T-cell (primary cell): ENCODE measurements at regions not wholly inside any gene's neighbourhood (a gene's known extent, or its start where the extent isn't known, plus 50 kb on each side); places are given as distances from the start of the nearest gene placed in this dataset.
"Not testable (repeated sequence)": the region's sequence is repeated elsewhere in the genome, so short reads cannot be mapped to it uniquely, and the experiment has no call there.

ENCODE experiments used
- ATAC-seq, 4 experiments: fragments of 200-7000 bp in 3 of 4; fragments of 150-1000 bp in 1 of 4; cut with Tn5 transposase; replicated peaks in 1 of 4; 1 replicate in 3 of 4; 2 replicates in 1 of 4; pipeline ENCODE4 v1.10.0; 2021; ENCODE audit warnings: moderate library complexity in 3 of 4, mild to moderate bottlenecking in 2 of 4, moderate number of reproducible peaks in 1 of 4
- CTCF ChIA-PET, 2 donors: fragments of 300-600 bp; sonication (Branson Sonifier 250); formaldehyde crosslinking; loops; one replicate each; lab custom pipeline; 2022; ENCODE audit warnings: antibody characterized with exemption in 2 of 2; lab: Charles Lee
- POLR2A ChIA-PET, 2 donors: fragments of 300-600 bp; sonication (Branson Sonifier 250); formaldehyde crosslinking; loops; one replicate each; lab custom pipeline; 2022; ENCODE audit warnings: antibody characterized with exemption in 2 of 2; lab: Charles Lee
- DNase-seq, 35 experiments: peaks; one replicate each; pipeline versions ENCODE4 v3.0.0 to v3.0.0-alpha.2; 2013 to 2023
- H3K27ac ChIP-seq: one replicate; pipeline ENCODE4 v1.5.1; 2013; ENCODE audit warnings: low read length
- H3K27me3 ChIP-seq, 2 experiments: replicated peaks in 1 of 2; 1 replicate in 1 of 2; 2 replicates in 1 of 2; pipeline versions ENCODE4 v1.6.1 to v1.7.0; 2013; ENCODE audit warnings: low read length in 1 of 2, mixed read lengths in 1 of 2; ENCODE audit not compliant: control insufficient read depth in 2 of 2, insufficient read depth in 2 of 2; ENCODE audit errors: extremely low read depth in 1 of 2
- H3K36me3 ChIP-seq, 2 donors: 1 replicate in 1 of 2; 2 replicates in 1 of 2; pipeline versions ENCODE4 v1.6.1 to v1.7.0; 2013; ENCODE audit warnings: low read length in 1 of 2; ENCODE audit not compliant: control insufficient read depth in 2 of 2, insufficient read depth in 1 of 2; ENCODE audit errors: extremely low read depth in 1 of 2
- H3K4me1 ChIP-seq, 2 experiments: 1 replicate in 1 of 2; 2 replicates in 1 of 2; pipeline versions ENCODE4 v1.6.1 to v1.7.0; 2013; ENCODE audit warnings: low read length in 2 of 2, mixed read lengths in 1 of 2; ENCODE audit not compliant: insufficient read depth in 2 of 2, control insufficient read depth in 1 of 2; ENCODE audit errors: extremely low read depth in 1 of 2
- H3K4me3 ChIP-seq, 2 donors: 1 replicate in 1 of 2; 2 replicates in 1 of 2; pipeline versions ENCODE4 v1.5.1 to v1.7.0; 2013; ENCODE audit warnings: mild to moderate bottlenecking in 2 of 2, low read length in 1 of 2, moderate library complexity in 1 of 2; ENCODE audit not compliant: control insufficient read depth in 1 of 2; ENCODE audit errors: extremely low read depth in 1 of 2
- H3K9me3 ChIP-seq: 2 replicates; pipeline ENCODE4 v1.7.0; 2013
- H3K27ac Mint-ChIP-seq, 2 donors: one replicate each; pipeline ENCODE4 v1.8.0; 2020 to 2021; ENCODE audit warnings: mild to moderate bottlenecking in 2 of 2, mixed read lengths in 2 of 2
- H3K27me3 Mint-ChIP-seq, 2 donors: one replicate each; pipeline ENCODE4 v1.8.0; 2021 to 2022; ENCODE audit warnings: mixed read lengths in 2 of 2
- H3K36me3 Mint-ChIP-seq: one replicate; pipeline ENCODE4 v1.8.0; 2021; ENCODE audit warnings: mixed read lengths
- H3K4me1 Mint-ChIP-seq, 3 donors: one replicate each; pipeline ENCODE4 v1.8.0; 2020 to 2022; ENCODE audit warnings: mixed read lengths in 3 of 3, mild to moderate bottlenecking in 1 of 3
- H3K4me3 Mint-ChIP-seq, 3 donors: one replicate each; pipeline ENCODE4 v1.8.0; 2020 to 2022; ENCODE audit warnings: mild to moderate bottlenecking in 3 of 3, mixed read lengths in 3 of 3, moderate library complexity in 3 of 3
- H3K9me3 Mint-ChIP-seq, 3 donors: one replicate each; pipeline ENCODE4 v1.8.0; 2020 to 2022; ENCODE audit warnings: mixed read lengths in 3 of 3
- WGBS: methylation state at CpG from one replicate; pipeline ENCODE4 v1.1.5; 2013; ENCODE audit warnings: missing lambda C conversion rate; ENCODE audit not compliant: insufficient coverage; 5-methylcytosine and 5-hydroxymethylcytosine counted together

DNA sequence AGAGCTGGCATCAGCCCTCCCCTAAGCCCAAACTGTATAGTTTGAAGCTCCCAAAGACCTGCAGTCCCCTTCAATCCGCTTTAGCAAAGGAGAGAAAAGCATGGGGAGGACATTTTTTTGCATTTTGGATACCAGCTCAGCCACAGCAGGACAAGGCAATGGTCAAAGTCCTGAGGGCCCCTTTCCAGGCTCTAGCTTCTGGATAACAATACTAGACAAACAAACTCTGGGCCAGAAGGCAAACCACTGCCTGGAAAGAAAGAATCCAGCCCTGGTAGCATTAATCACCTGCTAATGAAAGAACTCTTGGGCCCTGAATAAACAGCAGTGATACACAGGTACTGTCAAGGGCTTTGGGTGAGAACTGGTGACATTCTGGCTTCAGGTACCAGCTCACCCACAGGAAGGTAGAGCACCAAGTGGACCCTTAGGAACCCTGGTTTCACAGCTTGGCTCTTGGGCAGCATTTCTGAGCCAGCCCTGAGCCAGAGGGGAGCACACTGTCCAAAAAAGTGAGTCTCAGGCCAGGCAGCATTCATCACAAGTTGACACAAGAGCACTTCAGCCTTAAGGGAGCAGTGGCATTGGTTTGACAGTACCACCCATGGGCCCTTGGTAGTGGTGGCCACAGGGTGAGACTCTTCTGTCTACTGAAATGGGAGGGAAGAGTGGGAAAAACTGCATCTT is 62.5 kb downstream of the SPIN3 start:
- H3K27ac ChIP-seq = no peak overlapping the region
- ATAC-seq (no peak), DNase-seq (no peak)
- no peaks in the 10 kb centered on the region for H3K27me3 ChIP-seq
- H3K36me3 ChIP-seq = no peaks in the 10 kb centered on the region
- Mint-ChIP-seq H3K36me3 (no peaks in the 10 kb centered on the region), H3K4me1 (no peaks in the 10 kb centered on the region), H3K27ac (no peak overlapping the region), H3K27me3 (peaks cover 0 to 17% of the 10 kb centered on the region in 2 donors), H3K9me3 (peaks cover 3 to 11% (median 7%) of the 10 kb centered on the region in 3 donors), H3K4me3 (no peak overlapping the region)
- WGBS = no CpG with 5 or more reads among the region's 1 CpG
- CTCF ChIA-PET = no interaction called here
- H3K4me1 ChIP-seq = no peaks in the 10 kb centered on the region
- H3K4me3 ChIP-seq = no peak overlapping the region
- POLR2A ChIA-PET = no interaction called here
- H3K9me3 ChIP-seq = no peaks in the 10 kb centered on the region

DNA sequence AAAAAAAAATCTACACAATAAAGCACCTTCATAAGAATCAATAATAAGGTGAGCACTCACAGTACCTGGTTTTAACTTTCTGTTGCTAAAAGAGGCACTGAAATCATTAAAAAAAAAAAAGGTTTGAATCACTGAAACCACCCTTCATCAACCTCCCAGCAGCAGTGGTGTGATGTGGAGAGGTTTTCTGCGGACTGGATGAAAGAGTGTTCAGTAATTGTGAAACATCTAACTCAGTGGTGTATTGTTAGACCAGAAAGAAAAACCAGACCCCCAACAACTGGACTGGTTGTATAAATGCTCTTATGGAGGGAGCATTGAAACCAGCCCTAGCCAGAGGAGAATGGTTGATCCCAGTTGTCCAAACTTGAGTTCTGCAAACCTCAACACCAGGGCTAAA is 63.2 kb downstream of the SPIN3 start:
- Mint-ChIP-seq H3K27me3 (peaks cover 0 to 18% of the 10 kb centered on the region in 2 donors), H3K36me3 (no peaks in the 10 kb centered on the region), H3K4me1 (no peaks in the 10 kb centered on the region), H3K4me3 (no peak overlapping the region), H3K9me3 (peaks cover 3 to 9% (median 7%) of the 10 kb centered on the region in 3 donors), H3K27ac (no peak overlapping the region)
- H3K27me3 ChIP-seq = peaks cover 0 to 4% of the 10 kb centered on the region in 2 experiments
- H3K27ac ChIP-seq = no peak overlapping the region
- POLR2A ChIA-PET = no interaction called here
- CTCF ChIA-PET = no interaction called here
- no CpG with 5 or more reads among the region's 1 CpG for WGBS
- ATAC-seq (no peak), DNase-seq (no peak)
- no peaks in the 10 kb centered on the region for H3K36me3 ChIP-seq
- H3K4me3 ChIP-seq = no peak overlapping the region
- H3K9me3 ChIP-seq = no peaks in the 10 kb centered on the region
- H3K4me1 ChIP-seq = no peaks in the 10 kb centered on the region

DNA sequence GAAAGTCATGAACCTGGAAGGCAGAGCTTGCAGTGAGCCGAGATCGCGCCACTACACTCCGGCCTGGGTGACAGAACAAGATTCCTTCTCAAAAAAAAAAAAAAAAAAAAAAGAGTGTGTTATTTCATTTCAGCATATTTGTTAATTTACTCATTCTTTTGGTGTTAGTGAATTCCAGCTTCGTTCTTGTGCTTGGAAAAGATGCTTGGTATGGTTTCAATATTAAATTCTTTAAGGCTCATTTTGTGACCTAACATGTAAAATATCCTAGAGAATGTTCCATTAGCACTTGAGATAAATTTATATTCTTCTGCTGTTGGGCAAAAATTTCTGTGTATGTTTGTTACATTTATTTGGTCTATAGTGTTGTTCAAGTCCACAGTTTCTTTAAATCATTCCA is 66.8 kb downstream of the SPIN3 start:
- no peaks in the 10 kb centered on the region for H3K36me3 Mint-ChIP-seq
- Histone ChIP-seq H3K36me3 (no peaks in the 10 kb centered on the region), H3K9me3 (no peaks in the 10 kb centered on the region), H3K4me3 (no peak overlapping the region), H3K27ac (no peak overlapping the region), H3K4me1 (no peaks in the 10 kb centered on the region), H3K27me3 (peaks cover 0 to 4% of the 10 kb centered on the region in 2 experiments)
- H3K9me3 Mint-ChIP-seq = no peaks in the 10 kb centered on the region
- POLR2A ChIA-PET = no interaction called here
- peaks cover 0 to 39% of the 10 kb centered on the region in 2 donors for H3K27me3 Mint-ChIP-seq
- DNase-seq (no peak), ATAC-seq (no peak)
- CTCF ChIA-PET = no interaction called here
- WGBS = no CpG with 5 or more reads among the region's 5 CpGs
- H3K4me1 Mint-ChIP-seq = no peaks in the 10 kb centered on the region
- no peak overlapping the region for H3K27ac Mint-ChIP-seq
- H3K4me3 Mint-ChIP-seq = no peak overlapping the region

DNA sequence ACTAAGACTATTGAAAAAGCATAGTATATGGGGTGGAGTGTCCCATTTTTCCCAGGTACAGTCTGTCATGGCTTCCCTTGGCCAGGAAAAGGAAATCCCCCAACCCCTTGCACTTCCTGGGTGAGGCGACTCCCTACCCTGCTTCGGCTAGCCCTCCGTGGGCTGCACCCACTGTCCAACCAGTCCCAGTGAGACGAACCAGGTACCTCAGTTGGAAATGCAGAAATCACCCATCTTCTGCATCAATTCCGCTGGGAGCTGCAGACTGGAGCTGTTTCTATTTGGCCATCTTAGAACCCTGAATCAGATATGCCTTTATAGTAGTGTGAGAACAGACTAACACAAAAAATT is 74.4 kb downstream of the SPIN3 start:
- Mint-ChIP-seq H3K9me3 (peaks cover 0 to 11% (median 0%) of the 10 kb centered on the region in 3 donors), H3K27me3 (peaks cover 3 to 52% of the 10 kb centered on the region in 2 donors)
- H3K4me3 ChIP-seq, ATAC-seq, H3K27ac ChIP-seq, H3K36me3 Mint-ChIP-seq, DNase-seq, H3K4me3 Mint-ChIP-seq, H3K4me1 Mint-ChIP-seq, H3K27ac Mint-ChIP-seq, CTCF ChIA-PET, H3K4me1 ChIP-seq, H3K9me3 ChIP-seq, H3K27me3 ChIP-seq, H3K36me3 ChIP-seq, POLR2A ChIA-PET: not testable (repeated sequence)
- no CpG with 5 or more reads among the region's 5 CpGs for WGBS

DNA sequence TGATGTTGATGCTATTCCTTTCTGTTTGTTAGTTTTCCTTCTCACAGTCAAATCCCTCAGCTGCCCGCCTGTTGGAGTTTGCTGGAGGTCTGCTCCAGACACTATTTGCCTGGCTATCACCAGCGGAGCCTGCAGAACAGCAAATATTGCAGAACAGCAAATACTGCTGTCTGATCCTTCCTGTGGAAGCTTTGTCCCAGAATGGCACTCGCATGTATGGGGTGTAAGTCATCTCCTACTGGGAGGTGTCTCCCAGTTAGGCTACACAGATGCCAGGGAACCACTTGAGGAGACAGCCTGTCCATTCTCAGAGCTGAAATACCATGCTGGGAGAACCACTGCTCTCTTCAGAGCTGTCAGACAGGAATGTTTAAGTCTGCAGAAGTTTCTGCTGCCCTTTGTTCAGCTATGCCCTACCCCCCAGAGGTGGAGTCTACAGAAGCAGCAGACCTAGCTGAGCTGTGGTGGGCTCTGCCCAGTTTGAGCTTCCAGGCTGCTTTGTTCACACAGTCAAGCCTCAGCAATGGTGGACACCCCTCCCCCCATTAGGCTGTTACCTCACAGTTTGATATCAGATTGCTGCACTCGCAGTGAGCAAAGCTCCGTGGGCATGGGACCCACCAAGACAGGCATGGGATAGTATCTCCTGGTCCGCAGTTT is 74.9 kb downstream of the SPIN3 start:
- no peak overlapping the region for H3K4me3 Mint-ChIP-seq
- ATAC-seq = no peak
- POLR2A ChIA-PET = no interaction called here

DNA sequence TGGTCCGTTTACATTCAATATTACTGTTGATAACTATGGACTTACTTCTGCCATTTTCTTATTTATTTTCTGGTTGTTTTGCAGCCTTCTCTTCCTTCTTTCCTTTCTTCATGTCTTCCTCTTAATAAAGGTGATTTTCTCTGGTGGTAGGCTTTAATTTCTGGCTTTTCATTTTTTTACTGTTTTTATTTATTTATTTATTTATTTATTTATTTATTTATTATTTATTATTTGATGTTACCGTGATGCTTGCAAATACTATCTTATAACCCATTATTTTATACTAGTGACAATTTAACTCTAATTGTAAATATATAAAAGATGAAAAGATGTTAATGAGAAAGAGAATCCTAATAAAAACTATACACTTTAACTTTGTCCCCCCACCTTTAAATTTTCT is 112.8 kb downstream of the SPIN3 start:
- DNase-seq (no peak), ATAC-seq (no peak)
- H3K4me3 Mint-ChIP-seq = no peak overlapping the region
- POLR2A ChIA-PET = no interaction called here
- no peaks in the 10 kb centered on the region for H3K36me3 Mint-ChIP-seq
- CTCF ChIA-PET = no interaction called here
- H3K9me3 Mint-ChIP-seq = no peaks in the 10 kb centered on the region
- H3K27ac Mint-ChIP-seq = no peak overlapping the region
- no peaks in the 10 kb centered on the region for H3K4me1 ChIP-seq
- no peaks in the 10 kb centered on the region for H3K9me3 ChIP-seq
- H3K27me3 Mint-ChIP-seq = peaks cover 0 to 9% of the 10 kb centered on the region in 2 donors
- H3K36me3 ChIP-seq = no peaks in the 10 kb centered on the region
- no peak overlapping the region for H3K27ac ChIP-seq
- WGBS = no CpG with 5 or more reads among the region's 2 CpGs
- H3K4me1 Mint-ChIP-seq = no peaks in the 10 kb centered on the region
- H3K4me3 ChIP-seq = no peak overlapping the region
- H3K27me3 ChIP-seq = no peaks in the 10 kb centered on the region

More for the DNA sequence above, 74.9 kb downstream of the SPIN3 start:
- Histone ChIP-seq H3K9me3 (no peaks in the 10 kb centered on the region), H3K36me3 (no peaks in the 10 kb centered on the region), H3K27ac (no peak overlapping the region), H3K4me1 (no peaks in the 10 kb centered on the region), H3K27me3 (no peaks in the 10 kb centered on the region), H3K4me3 (no peak overlapping the region)
- WGBS = 80% methylated on average over 1 of the region's 6 CpGs
- Mint-ChIP-seq H3K9me3 (peaks cover 0 to 11% (median 0%) of the 10 kb centered on the region in 3 donors), H3K27ac (no peak overlapping the region), H3K4me1 (no peaks in the 10 kb centered on the region), H3K27me3 (peaks cover 3 to 51% of the 10 kb centered on the region in 2 donors), H3K36me3 (no peaks in the 10 kb centered on the region)
- no peak for DNase-seq
- CTCF ChIA-PET = no interaction called here
